BE2C (cell line): ENCODE measurements at regions not wholly inside any gene's neighbourhood (a gene's known extent, or its start where the extent isn't known, plus 50 kb on each side); places are given as distances from the start of the nearest gene placed in this dataset.

ENCODE experiments used
- DNase-seq: peaks from one replicate; pipeline ENCODE4 v3.0.0-alpha.2; 2020
- H3K27me3 ChIP-seq: fragments of 250-450 bp; sonication (Bioruptor Pico); 2 replicates; pipeline ENCODE4 v1.5.1; 2020; ENCODE audit warnings: mild to moderate bottlenecking
- H3K36me3 ChIP-seq: fragments of 250-450 bp; sonication (Bioruptor Pico); 2 replicates; pipeline ENCODE4 v1.5.1; 2020; ENCODE audit warnings: mild to moderate bottlenecking
- H3K4me1 ChIP-seq: fragments of 250-450 bp; sonication (Bioruptor Pico); 2 replicates; pipeline ENCODE4 v1.5.1; 2020
- H3K4me3 ChIP-seq: 2 replicates; pipeline ENCODE4 v1.5.1; 2011; ENCODE audit warnings: low read depth, low read length
- H3K9me3 ChIP-seq: fragments of 250-450 bp; sonication (Bioruptor Pico); 2 replicates; pipeline ENCODE4 v1.5.1; 2020
- TF ChIP-seq, protein P1 (sequence below): IDR thresholded peaks from 2 replicates; pipeline ENCODE4 v1.5.1; 2012; ENCODE audit warnings: mild to moderate bottlenecking, low read depth, low read length

DNA sequence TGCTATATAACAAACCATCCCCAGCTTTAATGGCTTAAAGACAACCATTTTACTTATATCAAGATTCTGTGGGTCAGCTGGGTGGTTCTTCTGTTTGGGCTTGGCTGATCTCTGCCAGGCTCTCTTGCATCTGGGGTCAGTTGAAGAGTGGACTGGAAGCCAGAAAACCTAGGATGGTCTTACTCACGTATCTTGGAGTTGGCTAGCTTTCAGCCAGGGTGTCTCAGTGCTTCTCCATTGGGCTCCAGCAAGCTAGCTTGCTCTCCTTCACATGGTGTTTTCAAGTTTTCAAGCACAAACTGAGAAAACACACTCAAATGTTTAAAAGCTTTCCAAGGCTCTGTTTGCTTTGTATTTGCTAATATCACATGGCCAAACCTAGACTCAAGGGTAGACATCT, 146.8 kb downstream of the PIK3R1 start:
- Histone ChIP-seq H3K36me3 (no peaks in the 10 kb centered on the region), H3K4me3 (no peak overlapping the region), H3K4me1 (peaks cover 18% of the 10 kb centered on the region), H3K9me3 (no peaks in the 10 kb centered on the region), H3K27me3 (no peaks in the 10 kb centered on the region)
- no peak for DNase-seq
- TF ChIP-seq, protein P1, sequence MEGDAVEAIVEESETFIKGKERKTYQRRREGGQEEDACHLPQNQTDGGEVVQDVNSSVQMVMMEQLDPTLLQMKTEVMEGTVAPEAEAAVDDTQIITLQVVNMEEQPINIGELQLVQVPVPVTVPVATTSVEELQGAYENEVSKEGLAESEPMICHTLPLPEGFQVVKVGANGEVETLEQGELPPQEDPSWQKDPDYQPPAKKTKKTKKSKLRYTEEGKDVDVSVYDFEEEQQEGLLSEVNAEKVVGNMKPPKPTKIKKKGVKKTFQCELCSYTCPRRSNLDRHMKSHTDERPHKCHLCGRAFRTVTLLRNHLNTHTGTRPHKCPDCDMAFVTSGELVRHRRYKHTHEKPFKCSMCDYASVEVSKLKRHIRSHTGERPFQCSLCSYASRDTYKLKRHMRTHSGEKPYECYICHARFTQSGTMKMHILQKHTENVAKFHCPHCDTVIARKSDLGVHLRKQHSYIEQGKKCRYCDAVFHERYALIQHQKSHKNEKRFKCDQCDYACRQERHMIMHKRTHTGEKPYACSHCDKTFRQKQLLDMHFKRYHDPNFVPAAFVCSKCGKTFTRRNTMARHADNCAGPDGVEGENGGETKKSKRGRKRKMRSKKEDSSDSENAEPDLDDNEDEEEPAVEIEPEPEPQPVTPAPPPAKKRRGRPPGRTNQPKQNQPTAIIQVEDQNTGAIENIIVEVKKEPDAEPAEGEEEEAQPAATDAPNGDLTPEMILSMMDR = no peak

- Histone ChIP-seq H3K4me1 (peaks cover 15% of the 10 kb centered on the region), H3K36me3 (no peaks in the 10 kb centered on the region), H3K27me3 (no peaks in the 10 kb centered on the region), H3K4me3 (no peak overlapping the region), H3K9me3 (no peaks in the 10 kb centered on the region)
- TF ChIP-seq, protein P1 = no peak
- DNase-seq = no peak
Observed at GRCh38 chr5:68365889-68366288, 150.3 kb downstream of the PIK3R1 start.

- TF ChIP-seq, protein P1 = no peak
- no peaks in the 10 kb centered on the region for H3K27me3 ChIP-seq
- H3K4me1 ChIP-seq = peaks cover 15% of the 10 kb centered on the region
- no peak for DNase-seq
- no peaks in the 10 kb centered on the region for H3K9me3 ChIP-seq
- no peaks in the 10 kb centered on the region for H3K36me3 ChIP-seq
- H3K4me3 ChIP-seq = no peak overlapping the region
Observed at GRCh38 chr5:68367287-68367686, 151.7 kb downstream of the PIK3R1 start.

- H3K4me3 ChIP-seq = no peak overlapping the region
- peaks cover 15% of the 10 kb centered on the region for H3K4me1 ChIP-seq
- no peaks in the 10 kb centered on the region for H3K9me3 ChIP-seq
- no peaks in the 10 kb centered on the region for H3K36me3 ChIP-seq
- no peak for DNase-seq
- no peaks in the 10 kb centered on the region for H3K27me3 ChIP-seq
- TF ChIP-seq, protein P1 = no peak
Observed at GRCh38 chr5:68367717-68368116, 152.2 kb downstream of the PIK3R1 start.

DNA sequence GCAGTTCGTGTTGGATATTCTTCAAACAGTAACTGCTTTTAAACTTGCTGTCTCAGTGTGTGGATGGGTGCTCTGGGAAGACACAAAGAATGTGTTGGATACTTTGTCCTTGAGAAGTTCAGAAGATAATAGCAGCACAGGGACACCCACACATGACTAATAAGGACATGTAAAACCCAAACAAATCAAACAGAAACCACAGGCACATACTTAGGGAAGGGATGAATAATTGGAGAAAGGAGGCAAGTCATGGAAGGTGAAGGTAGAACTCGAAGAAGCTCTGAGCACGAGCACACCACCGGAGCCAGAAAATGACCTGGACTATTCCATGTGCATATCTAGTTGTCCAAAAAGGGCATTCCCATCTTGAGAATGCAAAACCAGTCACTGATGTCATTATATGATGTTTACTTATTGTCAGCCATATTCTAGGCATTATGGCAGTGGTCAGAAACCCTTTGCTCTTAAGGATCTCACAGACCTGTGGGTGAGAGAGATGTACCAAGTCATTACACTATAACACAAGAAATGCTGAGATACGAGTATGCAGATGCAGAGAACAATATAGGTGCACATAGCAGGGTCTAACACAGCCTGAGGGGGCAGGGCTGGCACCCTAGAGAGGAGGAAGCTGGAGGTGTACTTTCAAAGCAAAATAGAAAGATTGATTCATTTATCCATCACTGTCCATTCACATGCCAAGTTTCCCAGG, 152.9 kb downstream of the PIK3R1 start:
- H3K27me3 ChIP-seq = no peaks in the 10 kb centered on the region
- H3K36me3 ChIP-seq = no peaks in the 10 kb centered on the region
- H3K9me3 ChIP-seq = no peaks in the 10 kb centered on the region
- DNase-seq = no peak
- H3K4me3 ChIP-seq = no peak overlapping the region
- peaks cover 15% of the 10 kb centered on the region for H3K4me1 ChIP-seq
- TF ChIP-seq, protein P1 = no peak

GRCh38 chr5:68369023-68369359, 153.4 kb downstream of the PIK3R1 start:
- H3K4me3 ChIP-seq = no peak overlapping the region
- no peaks in the 10 kb centered on the region for H3K27me3 ChIP-seq
- H3K9me3 ChIP-seq = no peaks in the 10 kb centered on the region
- H3K4me1 ChIP-seq = peaks cover 15% of the 10 kb centered on the region
- H3K36me3 ChIP-seq = no peaks in the 10 kb centered on the region
- DNase-seq = no peak
- TF ChIP-seq, protein P1 = no peak
